H1 (cell line): ENCODE measurements at regions not wholly inside any gene's neighbourhood (a gene's known extent, or its start where the extent isn't known, plus 50 kb on each side); places are given as distances from the start of the nearest gene placed in this dataset.

Experiments used
- ASH2L ChIP-seq: fragments of 200-600, 300-600 bp; sonication (generic); IDR thresholded peaks from one replicate; pipeline ENCODE4 v1.7.1; 2017; ENCODE audit warnings: low read length
- BACH1 ChIP-seq: IDR thresholded peaks from 2 replicates; pipeline ENCODE4 v1.6.1; 2012; ENCODE audit warnings: low read length, improper control_type of control experiment
- BCL11A ChIP-seq, 2 experiments: IDR thresholded peaks; one replicate each; pipeline ENCODE4 v1.6.1; 2011; ENCODE audit warnings: low read depth in 2 of 2, low read length in 2 of 2, mild to moderate bottlenecking in 2 of 2
- CEBPB ChIP-seq: IDR thresholded peaks from 2 replicates; pipeline ENCODE4 v1.6.1; 2012; ENCODE audit warnings: low read depth, low read length
- POLR2A ChIP-seq, 2 experiments: IDR thresholded peaks; 1 replicate in 1 of 2; 2 replicates in 1 of 2; pipeline ENCODE4 v1.6.1; 2011; ENCODE audit warnings: low read depth in 2 of 2, low read length in 2 of 2, mild to moderate bottlenecking in 2 of 2; ENCODE audit errors: control extremely low read depth in 1 of 2
- POU5F1 ChIP-seq: IDR thresholded peaks from 2 replicates; pipeline ENCODE4 v1.6.1; 2011; ENCODE audit warnings: low read depth, mild to moderate bottlenecking, low read length, moderate library complexity
- TEAD4 ChIP-seq: IDR thresholded peaks from 2 replicates; pipeline ENCODE4 v1.6.1; 2012; ENCODE audit warnings: low read depth, low read length, inconsistent platforms, mixed read lengths
- TF ChIP-seq, protein P1 (sequence below): fragments of 300-600 bp; sonication (generic); IDR thresholded peaks from 2 replicates; pipeline ENCODE4 v1.7.1; 2012; ENCODE audit warnings: low read length, moderate library complexity, mild to moderate bottlenecking, inconsistent platforms; ENCODE audit not compliant: insufficient replicate concordance

GRCh38 chr3:82796765-82797164 lies 1035.3 kb upstream of the GBE1 start (continued):
- TF ChIP-seq BCL11A (IDR thresholded peaks at IDR 0.05; ENCODE audit: low read depth in 2 of 2, low read length in 2 of 2) (no peak), TEAD4 (no peak), CEBPB (no peak), POLR2A (IDR thresholded peaks at IDR 0.05; ENCODE audit: control extremely low read depth in 1 of 2, low read depth in 2 of 2, low read length in 2 of 2) (no peak), POU5F1 (no peak), ASH2L (no peak), BACH1 (no peak)
- TF ChIP-seq, protein P1, sequence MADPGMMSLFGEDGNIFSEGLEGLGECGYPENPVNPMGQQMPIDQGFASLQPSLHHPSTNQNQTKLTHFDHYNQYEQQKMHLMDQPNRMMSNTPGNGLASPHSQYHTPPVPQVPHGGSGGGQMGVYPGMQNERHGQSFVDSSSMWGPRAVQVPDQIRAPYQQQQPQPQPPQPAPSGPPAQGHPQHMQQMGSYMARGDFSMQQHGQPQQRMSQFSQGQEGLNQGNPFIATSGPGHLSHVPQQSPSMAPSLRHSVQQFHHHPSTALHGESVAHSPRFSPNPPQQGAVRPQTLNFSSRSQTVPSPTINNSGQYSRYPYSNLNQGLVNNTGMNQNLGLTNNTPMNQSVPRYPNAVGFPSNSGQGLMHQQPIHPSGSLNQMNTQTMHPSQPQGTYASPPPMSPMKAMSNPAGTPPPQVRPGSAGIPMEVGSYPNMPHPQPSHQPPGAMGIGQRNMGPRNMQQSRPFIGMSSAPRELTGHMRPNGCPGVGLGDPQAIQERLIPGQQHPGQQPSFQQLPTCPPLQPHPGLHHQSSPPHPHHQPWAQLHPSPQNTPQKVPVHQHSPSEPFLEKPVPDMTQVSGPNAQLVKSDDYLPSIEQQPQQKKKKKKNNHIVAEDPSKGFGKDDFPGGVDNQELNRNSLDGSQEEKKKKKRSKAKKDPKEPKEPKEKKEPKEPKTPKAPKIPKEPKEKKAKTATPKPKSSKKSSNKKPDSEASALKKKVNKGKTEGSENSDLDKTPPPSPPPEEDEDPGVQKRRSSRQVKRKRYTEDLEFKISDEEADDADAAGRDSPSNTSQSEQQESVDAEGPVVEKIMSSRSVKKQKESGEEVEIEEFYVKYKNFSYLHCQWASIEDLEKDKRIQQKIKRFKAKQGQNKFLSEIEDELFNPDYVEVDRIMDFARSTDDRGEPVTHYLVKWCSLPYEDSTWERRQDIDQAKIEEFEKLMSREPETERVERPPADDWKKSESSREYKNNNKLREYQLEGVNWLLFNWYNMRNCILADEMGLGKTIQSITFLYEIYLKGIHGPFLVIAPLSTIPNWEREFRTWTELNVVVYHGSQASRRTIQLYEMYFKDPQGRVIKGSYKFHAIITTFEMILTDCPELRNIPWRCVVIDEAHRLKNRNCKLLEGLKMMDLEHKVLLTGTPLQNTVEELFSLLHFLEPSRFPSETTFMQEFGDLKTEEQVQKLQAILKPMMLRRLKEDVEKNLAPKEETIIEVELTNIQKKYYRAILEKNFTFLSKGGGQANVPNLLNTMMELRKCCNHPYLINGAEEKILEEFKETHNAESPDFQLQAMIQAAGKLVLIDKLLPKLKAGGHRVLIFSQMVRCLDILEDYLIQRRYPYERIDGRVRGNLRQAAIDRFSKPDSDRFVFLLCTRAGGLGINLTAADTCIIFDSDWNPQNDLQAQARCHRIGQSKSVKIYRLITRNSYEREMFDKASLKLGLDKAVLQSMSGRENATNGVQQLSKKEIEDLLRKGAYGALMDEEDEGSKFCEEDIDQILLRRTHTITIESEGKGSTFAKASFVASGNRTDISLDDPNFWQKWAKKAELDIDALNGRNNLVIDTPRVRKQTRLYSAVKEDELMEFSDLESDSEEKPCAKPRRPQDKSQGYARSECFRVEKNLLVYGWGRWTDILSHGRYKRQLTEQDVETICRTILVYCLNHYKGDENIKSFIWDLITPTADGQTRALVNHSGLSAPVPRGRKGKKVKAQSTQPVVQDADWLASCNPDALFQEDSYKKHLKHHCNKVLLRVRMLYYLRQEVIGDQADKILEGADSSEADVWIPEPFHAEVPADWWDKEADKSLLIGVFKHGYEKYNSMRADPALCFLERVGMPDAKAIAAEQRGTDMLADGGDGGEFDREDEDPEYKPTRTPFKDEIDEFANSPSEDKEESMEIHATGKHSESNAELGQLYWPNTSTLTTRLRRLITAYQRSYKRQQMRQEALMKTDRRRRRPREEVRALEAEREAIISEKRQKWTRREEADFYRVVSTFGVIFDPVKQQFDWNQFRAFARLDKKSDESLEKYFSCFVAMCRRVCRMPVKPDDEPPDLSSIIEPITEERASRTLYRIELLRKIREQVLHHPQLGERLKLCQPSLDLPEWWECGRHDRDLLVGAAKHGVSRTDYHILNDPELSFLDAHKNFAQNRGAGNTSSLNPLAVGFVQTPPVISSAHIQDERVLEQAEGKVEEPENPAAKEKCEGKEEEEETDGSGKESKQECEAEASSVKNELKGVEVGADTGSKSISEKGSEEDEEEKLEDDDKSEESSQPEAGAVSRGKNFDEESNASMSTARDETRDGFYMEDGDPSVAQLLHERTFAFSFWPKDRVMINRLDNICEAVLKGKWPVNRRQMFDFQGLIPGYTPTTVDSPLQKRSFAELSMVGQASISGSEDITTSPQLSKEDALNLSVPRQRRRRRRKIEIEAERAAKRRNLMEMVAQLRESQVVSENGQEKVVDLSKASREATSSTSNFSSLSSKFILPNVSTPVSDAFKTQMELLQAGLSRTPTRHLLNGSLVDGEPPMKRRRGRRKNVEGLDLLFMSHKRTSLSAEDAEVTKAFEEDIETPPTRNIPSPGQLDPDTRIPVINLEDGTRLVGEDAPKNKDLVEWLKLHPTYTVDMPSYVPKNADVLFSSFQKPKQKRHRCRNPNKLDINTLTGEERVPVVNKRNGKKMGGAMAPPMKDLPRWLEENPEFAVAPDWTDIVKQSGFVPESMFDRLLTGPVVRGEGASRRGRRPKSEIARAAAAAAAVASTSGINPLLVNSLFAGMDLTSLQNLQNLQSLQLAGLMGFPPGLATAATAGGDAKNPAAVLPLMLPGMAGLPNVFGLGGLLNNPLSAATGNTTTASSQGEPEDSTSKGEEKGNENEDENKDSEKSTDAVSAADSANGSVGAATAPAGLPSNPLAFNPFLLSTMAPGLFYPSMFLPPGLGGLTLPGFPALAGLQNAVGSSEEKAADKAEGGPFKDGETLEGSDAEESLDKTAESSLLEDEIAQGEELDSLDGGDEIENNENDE: no peak
